GM19239 (cell line): ENCODE measurements at regions not wholly inside any gene's neighbourhood (a gene's known extent, or its start where the extent isn't known, plus 50 kb on each side); places are given as distances from the start of the nearest gene placed in this dataset.

Experiments used
- DNase-seq: peaks from one replicate; pipeline ENCODE4 v3.0.0; 2011; ENCODE audit warnings: low spot score; ENCODE audit not compliant: insufficient read length
- FAIRE-seq: peaks from 2 replicates; lab custom pipeline; 2011; peaks lifted over from hg19 to GRCh38; lab: Jason Lieb, UNC

DNA sequence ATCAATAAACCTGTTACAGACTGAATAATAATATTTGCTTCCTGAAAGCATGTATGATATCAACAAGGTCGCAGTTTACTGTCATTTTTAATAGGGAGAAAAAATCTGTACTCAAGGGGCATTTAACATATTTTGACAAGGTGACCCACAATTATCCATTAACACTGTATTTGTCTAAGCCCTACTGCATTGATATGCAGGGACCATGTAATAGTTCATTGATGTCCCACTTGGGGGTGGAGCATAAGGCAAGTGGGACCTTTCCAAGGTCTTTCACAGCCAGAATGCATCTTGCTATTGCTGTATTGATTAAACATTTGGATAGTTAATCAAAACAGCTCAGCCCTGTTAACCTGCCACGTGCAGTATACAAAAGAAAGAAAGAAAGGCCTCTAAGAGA, 502.0 kb downstream of the NR2F1-AS1 start:
- FAIRE-seq = no peak
- no peak for DNase-seq

DNA sequence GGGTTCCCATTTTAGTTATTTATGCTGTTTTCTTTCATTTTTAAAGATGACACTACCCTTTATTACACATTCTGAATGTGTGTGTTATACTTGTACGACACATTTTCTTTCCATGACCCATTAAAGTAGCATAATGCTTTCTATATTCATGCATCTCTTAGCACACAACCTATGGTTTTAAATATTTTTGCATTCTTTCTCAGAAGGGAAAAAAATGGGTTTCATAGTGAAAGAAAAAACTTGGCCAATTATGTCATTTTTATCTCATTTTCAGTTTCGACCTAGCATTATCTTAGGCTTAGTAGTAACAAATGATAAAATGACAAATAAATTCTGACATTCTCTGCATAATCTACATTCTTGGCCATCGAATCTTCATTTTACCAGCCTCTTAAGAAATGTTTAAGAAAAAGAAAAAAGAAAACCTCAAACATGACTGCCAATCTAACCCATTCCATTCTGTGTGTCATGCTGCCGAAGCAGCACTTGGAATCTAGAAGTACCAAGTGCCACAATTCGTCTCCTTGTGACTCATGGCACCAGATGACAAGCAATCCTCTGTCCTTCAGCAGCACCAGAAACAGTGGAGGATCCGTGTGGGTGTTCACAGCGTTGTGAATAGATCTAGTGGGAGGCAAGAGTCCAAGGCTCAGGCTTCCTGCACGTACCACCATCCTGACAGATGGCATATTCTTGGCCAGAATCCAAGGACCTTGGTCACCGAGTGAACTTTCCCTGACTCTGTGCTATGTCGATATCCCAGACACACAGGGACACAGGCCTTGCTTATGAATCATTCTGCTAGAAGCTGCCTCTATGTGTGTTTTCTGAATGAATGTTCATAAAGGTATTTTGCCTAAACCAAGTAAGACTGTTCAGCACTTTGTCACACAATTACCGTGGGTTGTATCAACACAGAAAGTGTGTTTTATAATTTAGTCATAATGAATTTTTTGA, 502.7 kb downstream of the NR2F1-AS1 start:
- no peak for FAIRE-seq
- DNase-seq = no peak

DNA sequence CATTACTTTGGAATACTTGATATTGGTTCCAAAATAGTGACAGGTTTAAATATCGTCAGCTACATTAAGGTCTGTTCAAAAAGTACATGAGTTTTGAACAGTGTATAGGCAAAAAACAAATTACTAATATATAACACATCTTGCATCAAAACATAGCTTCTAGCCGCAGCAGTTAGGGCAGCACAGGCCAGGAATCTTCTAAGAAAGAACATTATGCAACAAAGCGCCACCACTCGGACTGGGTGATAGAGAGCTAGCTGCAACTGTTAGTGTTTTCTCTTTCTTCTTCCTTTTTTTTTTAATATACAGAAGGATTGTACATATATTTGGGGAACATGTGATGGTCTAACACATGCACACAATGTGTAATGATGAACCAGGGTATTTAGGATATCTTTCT, 504.5 kb downstream of the NR2F1-AS1 start:
- FAIRE-seq (no peak), DNase-seq (no peak)

DNA sequence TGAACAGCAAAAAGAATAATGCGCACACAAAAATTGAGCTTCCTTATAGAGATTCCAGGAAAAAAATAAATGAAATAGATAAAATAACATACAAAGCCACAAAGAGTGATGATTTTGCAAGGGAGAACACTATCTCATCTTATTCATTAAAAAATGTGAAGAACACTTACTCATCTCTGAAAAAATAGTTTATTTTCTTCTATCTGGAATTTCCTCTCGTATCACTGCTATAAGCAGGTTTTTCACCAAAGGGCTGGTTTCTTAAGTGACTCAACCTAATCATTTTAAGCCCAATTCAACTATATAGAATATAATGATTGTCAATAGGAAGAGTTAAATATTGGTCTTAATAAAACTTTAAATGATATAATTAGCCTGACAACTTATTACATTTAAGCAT, 504.9 kb downstream of the NR2F1-AS1 start:
- DNase-seq (no peak), FAIRE-seq (no peak)

GRCh38 chr5:93073547-93073946, 507.5 kb downstream of the NR2F1-AS1 start:
- DNase-seq (no peak), FAIRE-seq (no peak)

GRCh38 chr5:93072831-93073459, 508.1 kb downstream of the NR2F1-AS1 start:
- no peak for FAIRE-seq

GRCh38 chr5:93071710-93072109, 509.3 kb downstream of the NR2F1-AS1 start:
- no peak for FAIRE-seq
- no peak for DNase-seq

More at GRCh38 chr5:93072831-93073459, 508.1 kb downstream of the NR2F1-AS1 start:
- no peak for DNase-seq

DNA sequence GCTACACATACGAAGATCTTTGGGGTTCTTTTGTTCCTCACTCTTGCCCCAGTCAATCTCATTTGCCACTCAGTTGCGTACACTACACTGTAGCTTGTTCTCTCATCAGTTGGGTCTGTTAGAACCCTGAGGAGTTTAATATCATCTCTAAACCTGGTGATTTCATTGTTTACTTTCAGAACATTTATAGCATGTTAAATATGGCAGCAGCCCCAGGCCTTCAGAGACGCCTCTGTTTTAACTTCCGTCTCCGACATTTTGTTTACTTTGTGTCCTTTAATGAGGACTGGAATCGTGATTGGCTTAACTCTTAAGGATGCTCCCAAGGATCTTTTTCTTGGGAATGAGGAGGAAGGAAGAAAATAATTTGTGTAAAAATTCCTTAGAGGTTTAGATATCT, 510.1 kb downstream of the NR2F1-AS1 start:
- DNase-seq = no peak
- no peak for FAIRE-seq

DNA sequence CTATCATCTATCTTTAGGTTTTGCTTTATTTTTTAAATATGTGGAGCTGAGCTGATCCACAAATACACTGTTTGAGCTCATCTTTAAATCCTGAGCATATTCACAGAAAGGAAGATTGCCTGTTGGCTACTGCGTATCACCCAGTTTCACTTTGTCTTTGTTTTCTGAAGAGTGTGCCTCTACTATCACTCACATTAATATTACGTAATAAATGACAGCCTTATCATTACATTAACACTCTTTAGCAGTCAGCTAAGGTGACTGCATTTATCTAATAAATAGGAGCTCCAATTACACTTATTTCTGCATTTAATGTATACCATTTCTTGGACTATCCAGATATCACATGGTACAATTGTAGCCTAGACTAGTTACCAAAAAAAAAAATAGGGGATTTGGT, 511.7 kb downstream of the NR2F1-AS1 start:
- FAIRE-seq (no peak), DNase-seq (no peak)

GRCh38 chr5:93062548-93062947, 518.5 kb downstream of the NR2F1-AS1 start:
- DNase-seq = no peak
- FAIRE-seq = no peak

- FAIRE-seq = no peak
- DNase-seq = no peak
Measured at GRCh38 chr5:93058309-93058708, 522.7 kb downstream of the NR2F1-AS1 start.

DNA sequence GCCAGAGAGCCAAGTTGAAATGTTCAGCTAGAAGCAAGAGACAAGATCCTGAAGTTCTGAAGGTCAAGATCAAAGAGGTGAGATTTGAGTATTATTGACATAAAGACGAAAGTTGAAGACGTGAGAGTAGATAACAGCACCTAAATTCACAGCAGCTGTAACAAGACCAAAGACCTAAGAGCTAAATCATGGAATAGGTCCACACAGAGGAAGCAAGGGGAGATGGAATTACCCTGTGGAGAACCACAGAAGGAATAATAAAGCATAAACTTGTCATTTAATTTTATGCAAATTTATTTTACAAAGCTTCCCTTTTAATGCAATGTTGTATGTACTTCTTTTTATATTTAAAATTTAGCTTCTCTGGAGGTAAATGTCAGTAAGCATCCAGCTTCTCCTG, 523.7 kb downstream of the NR2F1-AS1 start:
- FAIRE-seq = no peak
- no peak for DNase-seq

- no peak for FAIRE-seq
- DNase-seq = no peak
Measured at GRCh38 chr5:93055971-93056370, 525.0 kb downstream of the NR2F1-AS1 start.

GRCh38 chr5:93055561-93055960, 525.5 kb downstream of the NR2F1-AS1 start:
- DNase-seq (no peak), FAIRE-seq (no peak)

DNA sequence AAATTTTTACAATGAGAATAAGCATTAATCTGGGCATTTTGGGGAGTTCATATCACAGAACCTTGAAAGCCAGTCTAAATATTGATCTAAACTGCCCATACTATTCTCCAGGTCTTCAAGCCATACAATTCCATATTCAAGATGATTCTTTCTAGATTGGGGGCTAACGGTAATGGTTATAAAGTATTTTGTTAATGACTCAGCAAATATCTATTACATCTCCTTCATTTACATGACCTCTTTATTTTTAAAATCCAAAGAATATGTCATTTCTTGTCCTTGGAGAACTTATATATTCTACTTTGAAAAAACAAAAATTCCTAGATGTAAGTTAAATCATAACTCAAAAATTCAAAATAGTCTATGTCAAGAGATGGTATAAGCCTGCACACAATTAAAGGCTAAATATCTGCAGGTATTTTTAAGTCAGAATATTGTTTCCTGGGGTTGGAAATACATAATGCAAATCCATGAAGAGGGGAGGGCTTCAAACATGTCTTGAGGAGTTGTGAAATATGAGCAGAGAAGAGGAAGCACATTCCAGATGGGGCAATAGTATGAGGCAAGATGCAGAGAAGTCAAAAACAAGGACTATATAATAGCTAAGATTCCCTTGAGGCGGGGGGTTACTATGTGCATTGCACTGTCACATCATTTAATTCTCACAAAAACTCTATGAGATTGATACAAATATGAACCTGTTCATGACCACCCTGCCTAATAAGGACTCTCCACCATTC, 526.4 kb downstream of the NR2F1-AS1 start:
- no peak for DNase-seq
- no peak for FAIRE-seq

DNA sequence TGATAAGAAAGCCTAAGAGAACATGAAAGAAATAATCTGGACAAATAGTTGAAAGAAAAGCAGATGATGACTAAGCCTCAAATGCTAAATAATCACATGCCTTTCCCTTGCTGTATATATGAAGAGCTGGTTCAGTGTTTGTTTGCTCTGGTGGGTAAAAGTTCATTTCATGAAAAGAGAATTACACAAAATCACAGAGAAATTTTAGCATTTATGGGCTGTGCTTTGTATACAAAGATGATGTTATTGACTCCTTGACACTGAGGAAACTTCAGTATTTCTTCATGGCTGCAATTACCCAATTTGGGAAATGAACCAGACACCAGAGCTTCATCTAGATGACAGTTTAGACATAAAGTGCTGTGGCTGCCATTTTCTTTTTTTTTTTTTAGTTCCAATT, 527.2 kb downstream of the NR2F1-AS1 start:
- no peak for FAIRE-seq
- no peak for DNase-seq

GRCh38 chr5:93048858-93049257, 532.2 kb downstream of the NR2F1-AS1 start:
- FAIRE-seq = no peak
- no peak for DNase-seq

DNA sequence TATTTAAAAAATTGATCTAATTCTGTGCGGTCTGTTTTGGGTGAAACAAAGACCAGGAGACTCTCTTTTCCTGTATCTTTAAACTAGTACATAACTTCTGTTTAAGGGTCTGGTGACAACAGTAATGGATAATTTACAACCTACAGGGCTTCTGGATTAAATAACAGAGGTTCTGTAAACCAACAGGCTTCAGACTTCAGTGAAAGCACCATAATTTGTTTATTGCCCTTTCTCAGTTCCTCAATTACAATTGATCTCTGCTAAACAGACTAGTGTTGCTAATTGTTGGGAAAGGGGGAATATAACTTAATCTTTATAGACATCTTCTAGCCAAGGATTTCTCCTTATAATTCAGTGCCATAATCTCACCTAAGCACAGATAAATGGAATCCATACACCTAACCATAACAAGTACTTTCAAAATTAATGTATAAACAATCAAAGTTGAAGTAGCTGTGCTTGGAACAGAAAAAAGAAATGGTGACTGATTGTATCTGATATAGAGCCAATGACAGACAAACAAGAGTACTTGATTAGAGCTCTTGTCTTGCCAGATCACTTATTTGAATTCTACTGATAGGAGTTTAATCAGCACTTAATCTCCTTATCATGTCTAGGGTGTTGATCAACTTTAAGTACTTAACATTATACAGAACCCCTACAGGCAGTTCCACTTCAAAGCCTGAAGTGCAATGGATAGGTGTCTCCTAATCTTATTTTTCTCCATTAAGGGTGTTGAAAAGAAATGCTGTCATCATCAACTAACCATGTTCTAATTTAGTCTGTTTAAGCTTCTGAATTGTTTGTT, 536.0 kb downstream of the NR2F1-AS1 start:
- peak; percentile 26 for FAIRE-seq
- no peak for DNase-seq

GRCh38 chr5:93039888-93040287, 541.1 kb downstream of the NR2F1-AS1 start:
- DNase-seq (no peak), FAIRE-seq (no peak)
